Hepatic stellate cell (primary cell): ENCODE measurements at regions not wholly inside any gene's neighbourhood (a gene's known extent, or its start where the extent isn't known, plus 50 kb on each side); places are given as distances from the start of the nearest gene placed in this dataset.

Experiments used
- DNase-seq: peaks from one replicate; pipeline ENCODE4 v3.0.0; 2011; ENCODE audit warnings: low spot score

- no peak for DNase-seq
Measured at GRCh38 chr9:116039893-116040292, 113.7 kb upstream of the PAPPA start.

GRCh38 chr9:116042321-116042720 lies 111.3 kb upstream of the PAPPA start:
- no peak for DNase-seq

GRCh38 chr9:116045083-116045482 lies 108.5 kb upstream of the PAPPA start:
- DNase-seq = no peak

GRCh38 chr9:116048081-116048480 lies 105.5 kb upstream of the PAPPA start:
- no peak for DNase-seq

GRCh38 chr9:116049456-116049855 lies 104.1 kb upstream of the PAPPA start:
- DNase-seq = no peak

- no peak for DNase-seq
Measured at GRCh38 chr9:116051528-116051927, 102.1 kb upstream of the PAPPA start.

GRCh38 chr9:116055536-116055935 lies 98.1 kb upstream of the PAPPA start:
- DNase-seq = no peak

- DNase-seq = no peak
Measured at GRCh38 chr9:116057371-116057770, 96.2 kb upstream of the PAPPA start.

- no peak for DNase-seq
Measured at GRCh38 chr9:116058421-116058820, 95.2 kb upstream of the PAPPA start.

- no peak for DNase-seq
Measured at GRCh38 chr9:116059466-116059865, 94.1 kb upstream of the PAPPA start.

- DNase-seq = no peak
Measured at GRCh38 chr9:116060631-116061030, 93.0 kb upstream of the PAPPA start.

GRCh38 chr9:116061546-116062205 lies 91.9 kb upstream of the PAPPA start:
- DNase-seq = no peak

GRCh38 chr9:116062206-116062550 lies 91.4 kb upstream of the PAPPA start:
- no peak for DNase-seq

- no peak for DNase-seq
Measured at GRCh38 chr9:116064970-116065369, 88.6 kb upstream of the PAPPA start.

GRCh38 chr9:116066221-116066620 lies 87.4 kb upstream of the PAPPA start:
- DNase-seq = no peak

- no peak for DNase-seq
Measured at GRCh38 chr9:116067566-116067965, 86.0 kb upstream of the PAPPA start.

GRCh38 chr9:116070256-116070914 lies 83.2 kb upstream of the PAPPA start:
- DNase-seq = no peak

- no peak for DNase-seq
Measured at GRCh38 chr9:116072046-116072445, 81.5 kb upstream of the PAPPA start.

GRCh38 chr9:116073826-116074225 lies 79.8 kb upstream of the PAPPA start:
- no peak for DNase-seq

- DNase-seq = no peak
Measured at GRCh38 chr9:116074658-116075057, 78.9 kb upstream of the PAPPA start.

GRCh38 chr9:116075191-116075590 lies 78.4 kb upstream of the PAPPA start:
- no peak for DNase-seq

- DNase-seq = no peak
Measured at GRCh38 chr9:116078640-116079039, 75.0 kb upstream of the PAPPA start.

- no peak for DNase-seq
Measured at GRCh38 chr9:116080561-116080960, 73.0 kb upstream of the PAPPA start.

- DNase-seq = no peak
Measured at GRCh38 chr9:116081435-116082115, 72.0 kb upstream of the PAPPA start.
